ENCODE measurements at regions not wholly inside any gene's neighbourhood (a gene's known extent, or its start where the extent isn't known, plus 50 kb on each side); places are given as distances from the start of the nearest gene placed in this dataset.

GRCh38 chr7:9600974-9601373 lies 1167.6 kb downstream of the NXPH1 start:
- TF ChIP-seq CEBPB (IDR thresholded peaks at IDR 0.05; ENCODE audit: low read depth) = no peak
- peak in 2 of 3 experiments; percentile 28 to 30; a peak in 1 of 6 replicates for TF ChIP-seq CTCF (IDR thresholded peaks at IDR 0.05 in 2 of 3, conservative IDR thresholded peaks at IDR 0.05 in 1 of 3; ENCODE audit: borderline replicate concordance in 1 of 3, insufficient read depth in 1 of 3, low read depth in 2 of 3, low read length in 2 of 3)
- H2AFZ ChIP-seq (ENCODE audit: low read depth, low read length, poor library complexity, severe bottlenecking) = no peak overlapping the region
- H3K9me3 ChIP-seq (ENCODE audit: control insufficient read depth in 1 of 2, insufficient read depth in 1 of 2, low read depth in 1 of 2, low read length in 2 of 2) = peaks cover 0 to 9% of the 10 kb centered on the region in 2 experiments; a peak in 2 of 4 replicates
- DNase-seq (ENCODE audit: low read depth, low spot score) = no peak
- no peak overlapping the region for H3K9ac ChIP-seq (ENCODE audit: low read length)
- no peak overlapping the region for H3K27ac ChIP-seq (ENCODE audit: low read depth, low read length)
- ATAC-seq = no peak
- ChIA-PET POLR2A (no interaction called here), RAD21 (ENCODE audit: low non-redundant PET in 1 of 2, low total read pairs in 2 of 2, uncharacterized antibody in 2 of 2, unreplicated experiment in 2 of 2) (no interaction called here), CTCF (interaction anchor here (0.6 to 1.1 kb wide), 4 partner anchors 9 to 812 kb away, joined by 3 to 4 read pairs (median 4); no protein-coding TSS in a partner anchor)
- H3K36me3 ChIP-seq (ENCODE audit: control insufficient read depth in 1 of 2, insufficient read depth in 2 of 2, low read length in 2 of 2) = no peaks in the 10 kb centered on the region; a peak in 1 of 4 replicates
- no peaks in the 10 kb centered on the region for H3K9me2 ChIP-seq (ENCODE audit: insufficient read depth)
- H3K4me2 ChIP-seq (ENCODE audit: low read length) = no peak overlapping the region
- intact Hi-C loops (cut with micrococcal nuclease) = no loop called here
- H4K20me1 ChIP-seq (ENCODE audit: insufficient read depth) = no peaks in the 10 kb centered on the region
- no peaks in the 10 kb centered on the region for H3K79me2 ChIP-seq (ENCODE audit: insufficient read depth, low read length)
- no TSS peak for BruUV-seq (replicated peaks)
- no peaks in the 10 kb centered on the region for H3K27me3 ChIP-seq (ENCODE audit: insufficient read depth, low read length)
- no peaks in the 10 kb centered on the region for H3K4me1 ChIP-seq (ENCODE audit: control insufficient read depth in 1 of 2, insufficient read depth in 2 of 2, low read length in 2 of 2)
- no peak overlapping the region for H3K4me3 ChIP-seq (replicated peaks in 1 of 2; ENCODE audit: low read depth in 1 of 2, low read length in 2 of 2)

GRCh38 chr7:9603291-9603690 lies 1169.9 kb downstream of the NXPH1 start:
- CTCF ChIA-PET = no interaction called here
- no TSS peak for BruUV-seq (replicated peaks)
- ATAC-seq = no peak

More at GRCh38 chr7:9603291-9603690, 1169.9 kb downstream of the NXPH1 start:
- Histone ChIP-seq H2AFZ (ENCODE audit: low read depth, low read length, poor library complexity, severe bottlenecking) (no peak overlapping the region), H3K9me2 (ENCODE audit: insufficient read depth) (no peaks in the 10 kb centered on the region), H3K27ac (ENCODE audit: low read depth, low read length) (no peak overlapping the region), H3K9me3 (ENCODE audit: control insufficient read depth in 1 of 2, insufficient read depth in 1 of 2, low read depth in 1 of 2, low read length in 2 of 2) (peaks cover 0 to 5% of the 10 kb centered on the region in 2 experiments; a peak in 2 of 4 replicates), H3K36me3 (ENCODE audit: control insufficient read depth in 1 of 2, insufficient read depth in 2 of 2, low read length in 2 of 2) (no peaks in the 10 kb centered on the region; a peak in 1 of 4 replicates), H3K4me3 (replicated peaks in 1 of 2; ENCODE audit: low read depth in 1 of 2, low read length in 2 of 2) (no peak overlapping the region), H4K20me1 (ENCODE audit: insufficient read depth) (no peaks in the 10 kb centered on the region), H3K4me1 (ENCODE audit: control insufficient read depth in 1 of 2, insufficient read depth in 2 of 2, low read length in 2 of 2) (no peaks in the 10 kb centered on the region), H3K79me2 (ENCODE audit: insufficient read depth, low read length) (no peaks in the 10 kb centered on the region), H3K9ac (ENCODE audit: low read length) (no peak overlapping the region), H3K27me3 (ENCODE audit: insufficient read depth, low read length) (no peaks in the 10 kb centered on the region), H3K4me2 (ENCODE audit: low read length) (no peak overlapping the region)
- ChIA-PET RAD21 (ENCODE audit: low non-redundant PET in 1 of 2, low total read pairs in 2 of 2, uncharacterized antibody in 2 of 2, unreplicated experiment in 2 of 2) (no interaction called here), POLR2A (no interaction called here)
- no peak for TF ChIP-seq CBX3 (IDR thresholded peaks at IDR 0.05; ENCODE audit: low read depth)
- TF ChIP-seq SRF (IDR thresholded peaks at IDR 0.05; ENCODE audit: low read depth) = no peak
- TF ChIP-seq FOSL1 (IDR thresholded peaks at IDR 0.05; ENCODE audit: low read depth) = no peak
- no peak for TF ChIP-seq TCF7L2 (IDR thresholded peaks at IDR 0.05; ENCODE audit: borderline replicate concordance, extremely low read depth, insufficient read depth, insufficient read length)
- no peak for TF ChIP-seq EGR1 (IDR thresholded peaks at IDR 0.05; ENCODE audit: low read depth)
- no peak for TF ChIP-seq POLR2A (IDR thresholded peaks at IDR 0.05; ENCODE audit: borderline replicate concordance, extremely low read depth, insufficient read depth, insufficient read length)
- no peak for TF ChIP-seq SP1 (IDR thresholded peaks at IDR 0.05; ENCODE audit: low read depth)
- no peak for TF ChIP-seq RAD21 (IDR thresholded peaks at IDR 0.05; ENCODE audit: low read depth)
- no peak for DNase-seq (ENCODE audit: low read depth, low spot score)
- intact Hi-C loops (cut with micrococcal nuclease) = no loop called here
